AG10803 (cell line): ENCODE measurements at regions not wholly inside any gene's neighbourhood (a gene's known extent, or its start where the extent isn't known, plus 50 kb on each side); places are given as distances from the start of the nearest gene placed in this dataset.
A peak's percentile ranks its signal among the peaks of the same experiment; 100 is the strongest.

Source experiments
- DNase-seq: peaks from one replicate; pipeline ENCODE4 v3.0.0; 2010; ENCODE audit warnings: low read depth
- H3K4me3 ChIP-seq: 2 replicates; pipeline ENCODE4 v1.5.1; 2011; ENCODE audit warnings: mild to moderate bottlenecking, low read length, control low read depth
- CTCF ChIP-seq: conservative IDR thresholded peaks from 2 replicates; pipeline ENCODE4 v1.5.1; 2011; ENCODE audit warnings: mild to moderate bottlenecking, low read length, control low read depth, inconsistent platforms

- DNase-seq, result no peak
- no peak for TF ChIP-seq CTCF
Measured at GRCh38 chr15:38036790-38037338, 102.4 kb downstream of the TMCO5A start.

DNA sequence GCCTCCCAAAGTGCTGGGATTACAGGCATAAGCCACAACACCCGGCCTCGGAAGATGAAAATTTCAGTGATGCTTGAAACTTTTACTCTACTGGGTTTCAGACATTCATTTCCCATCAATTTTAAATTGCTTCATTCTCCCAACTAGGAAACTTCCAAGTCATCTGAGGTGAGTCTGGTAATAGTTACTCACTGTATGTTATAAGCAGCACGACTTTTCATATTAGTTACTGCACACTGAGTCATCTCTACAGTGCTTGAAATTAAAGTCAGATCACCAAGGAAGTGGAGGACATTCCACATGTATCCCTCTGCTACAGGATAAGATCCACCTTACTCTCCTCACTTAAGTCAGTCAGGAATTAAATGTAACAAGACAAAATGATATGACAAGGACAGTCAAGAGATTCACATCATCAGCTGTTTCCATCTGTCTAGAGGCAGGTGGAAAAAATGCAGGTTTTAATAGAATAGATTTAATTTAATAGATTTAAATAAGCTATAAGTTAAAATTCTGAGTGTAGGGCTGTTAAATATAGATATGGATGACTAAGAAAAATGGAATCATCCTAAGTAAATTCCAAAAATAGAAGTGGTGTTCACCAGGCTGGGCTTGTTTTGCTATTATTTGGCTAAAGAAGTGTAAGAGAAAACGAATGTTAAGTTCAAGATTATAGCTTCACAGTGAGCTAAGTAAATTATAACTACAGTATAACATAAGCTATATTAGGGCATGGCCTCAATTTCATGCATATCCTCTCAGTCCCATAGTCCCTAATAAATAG, 104.4 kb downstream of the TMCO5A start:
- H3K4me3 ChIP-seq, result no peak overlapping the region
- no peak for TF ChIP-seq CTCF
- peak; percentile 86 for DNase-seq

More at GRCh38 chr15:38036790-38037338, 102.4 kb downstream of the TMCO5A start:
- H3K4me3 ChIP-seq, result no peak overlapping the region

GRCh38 chr15:38040615-38041014, 106.2 kb downstream of the TMCO5A start:
- peak; percentile 50 for DNase-seq
- H3K4me3 ChIP-seq, result no peak overlapping the region
- no peak for TF ChIP-seq CTCF

- H3K4me3 ChIP-seq, result no peak overlapping the region
- TF ChIP-seq CTCF, result no peak
- DNase-seq, result peak; percentile 68
Measured at GRCh38 chr15:38041576-38041975, 107.1 kb downstream of the TMCO5A start.

DNA sequence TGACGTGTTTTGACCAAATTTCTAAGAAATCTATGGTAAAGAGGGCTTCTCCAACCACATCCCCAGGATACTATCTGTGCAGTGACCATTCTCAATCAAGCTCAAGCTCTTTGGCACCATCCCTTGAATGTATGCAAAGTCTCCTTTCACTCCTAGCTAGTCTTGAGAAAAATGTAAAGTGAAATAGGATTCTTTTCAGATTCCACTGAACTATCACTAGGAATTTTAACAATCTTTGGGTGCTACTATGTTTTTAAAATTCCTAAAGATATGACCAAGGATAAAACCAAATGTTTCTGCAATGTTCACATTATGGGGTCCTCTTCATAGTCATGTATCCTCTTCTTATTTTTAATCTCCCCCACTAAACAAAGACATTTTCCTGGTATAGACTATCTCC, 107.8 kb downstream of the TMCO5A start:
- DNase-seq, result no peak
- no peak overlapping the region for H3K4me3 ChIP-seq
- TF ChIP-seq CTCF, result no peak

- H3K4me3 ChIP-seq, result no peak overlapping the region
- no peak for DNase-seq
- no peak for TF ChIP-seq CTCF
Measured at GRCh38 chr15:38042707-38043445, 108.4 kb downstream of the TMCO5A start.
